GM19397 (cell line): ENCODE measurements at regions not wholly inside any gene's neighbourhood (a gene's known extent, or its start where the extent isn't known, plus 50 kb on each side); places are given as distances from the start of the nearest gene placed in this dataset.

ENCODE experiments used
- ATAC-seq: cut with Tn5 transposase; IDR thresholded peaks from one replicate; pipeline ENCODE4 v1.9.1; 2021; ENCODE audit warnings: mild to moderate bottlenecking, moderate library complexity; ENCODE audit not compliant: unreplicated experiment

GRCh38 chr15:61421470-61421869 lies 192.4 kb upstream of the RORA start:
- no peak for ATAC-seq

- no peak for ATAC-seq
These were observed 191.4 kb upstream of the RORA start for GRCh38 chr15:61420546-61420945.

- no peak for ATAC-seq
These were observed 186.6 kb upstream of the RORA start for GRCh38 chr15:61415617-61416120.

- no peak for ATAC-seq
These were observed 182.9 kb upstream of the RORA start for GRCh38 chr15:61411902-61412510.

GRCh38 chr15:61410662-61411061 lies 181.6 kb upstream of the RORA start:
- ATAC-seq, result no peak

- ATAC-seq, result no peak
These were observed 175.5 kb upstream of the RORA start for GRCh38 chr15:61404567-61404966.

- ATAC-seq, result no peak
These were observed 174.8 kb upstream of the RORA start for GRCh38 chr15:61403884-61404283.

GRCh38 chr15:61401903-61402698 lies 173.0 kb upstream of the RORA start:
- no peak for ATAC-seq

- no peak for ATAC-seq
These were observed 169.2 kb upstream of the RORA start for GRCh38 chr15:61398310-61398709.

GRCh38 chr15:61396235-61396919 lies 167.3 kb upstream of the RORA start:
- no peak for ATAC-seq

- no peak for ATAC-seq
These were observed 164.8 kb upstream of the RORA start for GRCh38 chr15:61393949-61394348.

- no peak for ATAC-seq
These were observed 164.4 kb upstream of the RORA start for GRCh38 chr15:61393524-61393923.

- ATAC-seq, result no peak
These were observed 161.0 kb upstream of the RORA start for GRCh38 chr15:61390138-61390537.

GRCh38 chr15:61389334-61390028 lies 160.4 kb upstream of the RORA start:
- ATAC-seq, result no peak

- no peak for ATAC-seq
These were observed 158.6 kb upstream of the RORA start for GRCh38 chr15:61387675-61388074.

GRCh38 chr15:61383421-61383820 lies 154.3 kb upstream of the RORA start:
- ATAC-seq, result no peak

GRCh38 chr15:61382927-61383326 lies 153.8 kb upstream of the RORA start:
- no peak for ATAC-seq

- ATAC-seq, result no peak
These were observed 152.4 kb upstream of the RORA start for GRCh38 chr15:61381501-61381900.

- ATAC-seq, result no peak
These were observed 151.2 kb upstream of the RORA start for GRCh38 chr15:61380270-61380669.

- ATAC-seq, result no peak
These were observed 149.9 kb upstream of the RORA start for GRCh38 chr15:61379005-61379404.

GRCh38 chr15:61376961-61377360 lies 147.9 kb upstream of the RORA start:
- ATAC-seq, result no peak
